HPDE6-E6E7 (cell line): ENCODE measurements at regions not wholly inside any gene's neighbourhood (a gene's known extent, or its start where the extent isn't known, plus 50 kb on each side); places are given as distances from the start of the nearest gene placed in this dataset.

Experiments used
- DNase-seq: peaks from one replicate; pipeline ENCODE4 v3.0.0; 2011; ENCODE audit warnings: missing footprints; ENCODE audit errors: extremely low spot score

GRCh38 chr3:99118381-99118780, 216.9 kb upstream of the DCBLD2 start:
- DNase-seq: no peak

GRCh38 chr3:99114565-99115291, 213.2 kb upstream of the DCBLD2 start:
- peak; percentile 16 for DNase-seq

- no peak for DNase-seq
These were observed 209.7 kb upstream of the DCBLD2 start for GRCh38 chr3:99111235-99111634.

- DNase-seq: no peak
These were observed 208.9 kb upstream of the DCBLD2 start for GRCh38 chr3:99110401-99110800.

- peak; percentile 47 for DNase-seq
These were observed 207.0 kb upstream of the DCBLD2 start for GRCh38 chr3:99108508-99108907.

- no peak for DNase-seq
These were observed 193.1 kb upstream of the DCBLD2 start for GRCh38 chr3:99094606-99095005.

- no peak for DNase-seq
These were observed 185.8 kb upstream of the DCBLD2 start for GRCh38 chr3:99087277-99087676.

GRCh38 chr3:99084826-99085225, 183.3 kb upstream of the DCBLD2 start:
- DNase-seq: no peak

- DNase-seq: no peak
These were observed 182.7 kb upstream of the DCBLD2 start for GRCh38 chr3:99084156-99084555.

- DNase-seq: no peak
These were observed 169.6 kb upstream of the DCBLD2 start for GRCh38 chr3:99071096-99071495.

GRCh38 chr3:99069973-99070372, 168.5 kb upstream of the DCBLD2 start:
- no peak for DNase-seq

GRCh38 chr3:99066863-99067262, 165.4 kb upstream of the DCBLD2 start:
- no peak for DNase-seq

GRCh38 chr3:99049164-99049563, 147.7 kb upstream of the DCBLD2 start:
- no peak for DNase-seq

- DNase-seq: no peak
These were observed 140.3 kb upstream of the DCBLD2 start for GRCh38 chr3:99041747-99042146.

GRCh38 chr3:99031778-99032177, 130.3 kb upstream of the DCBLD2 start:
- DNase-seq: no peak

GRCh38 chr3:99023590-99024192, 122.2 kb upstream of the DCBLD2 start:
- DNase-seq: no peak

GRCh38 chr3:99021466-99021865, 120.0 kb upstream of the DCBLD2 start:
- no peak for DNase-seq

- DNase-seq: no peak
These were observed 115.0 kb upstream of the DCBLD2 start for GRCh38 chr3:99016452-99016851.

GRCh38 chr3:99013777-99014315, 112.4 kb upstream of the DCBLD2 start:
- no peak for DNase-seq

GRCh38 chr3:99013077-99013476, 111.6 kb upstream of the DCBLD2 start:
- DNase-seq: no peak

- DNase-seq: no peak
These were observed 110.6 kb upstream of the DCBLD2 start for GRCh38 chr3:99012051-99012450.

- no peak for DNase-seq
These were observed 108.4 kb upstream of the DCBLD2 start for GRCh38 chr3:99009851-99010250.

GRCh38 chr3:99006686-99007085, 105.2 kb upstream of the DCBLD2 start:
- DNase-seq: no peak
